Panc1 (cell line): ENCODE measurements at regions not wholly inside any gene's neighbourhood (a gene's known extent, or its start where the extent isn't known, plus 50 kb on each side); places are given as distances from the start of the nearest gene placed in this dataset.

Source experiments
- POLR2AphosphoS5 ChIP-seq: IDR thresholded peaks from 2 replicates; pipeline ENCODE4 v1.6.1; 2012; ENCODE audit warnings: mild to moderate bottlenecking, low read depth, low read length, moderate library complexity
- TCF7L2 ChIP-seq: IDR thresholded peaks from 2 replicates; pipeline ENCODE4 v1.6.1; 2011; ENCODE audit warnings: mild to moderate bottlenecking, low read depth, low read length, inconsistent platforms
- TF ChIP-seq, protein P1 (sequence below): fragments of 450-650 bp; IDR thresholded peaks from 2 replicates; pipeline ENCODE4 v1.5.1; 2017; ENCODE audit warnings: mild to moderate bottlenecking
- TF ChIP-seq, protein P2 (sequence below), 2 experiments: IDR thresholded peaks; 2 replicates each; pipeline ENCODE4 v1.6.1; 2011 to 2012; ENCODE audit warnings: low read depth in 2 of 2, control low read depth in 1 of 2, low read length in 1 of 2, mild to moderate bottlenecking in 1 of 2, moderate library complexity in 1 of 2; ENCODE audit not compliant: insufficient read depth in 1 of 2

DNA sequence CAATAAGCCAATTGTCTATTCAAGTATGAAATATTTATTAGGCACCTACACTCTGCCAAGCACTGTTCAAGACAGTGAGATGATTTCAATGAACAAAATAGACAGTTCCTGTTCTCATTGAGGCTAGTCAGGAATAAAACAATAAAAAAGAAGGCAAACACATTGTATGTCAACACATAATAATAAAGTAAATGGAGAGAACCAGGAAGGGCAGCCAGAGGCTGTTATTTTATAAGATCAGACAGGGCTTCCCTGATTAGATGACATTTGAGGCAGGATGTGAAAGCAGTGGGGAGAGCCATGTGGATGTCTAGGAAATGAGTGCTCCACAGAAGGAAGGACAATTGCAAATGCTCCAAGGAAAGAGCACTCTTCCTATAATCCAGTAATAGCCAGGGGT lies 2371.1 kb downstream of the MAT2B start:
- TF ChIP-seq, protein P1, sequence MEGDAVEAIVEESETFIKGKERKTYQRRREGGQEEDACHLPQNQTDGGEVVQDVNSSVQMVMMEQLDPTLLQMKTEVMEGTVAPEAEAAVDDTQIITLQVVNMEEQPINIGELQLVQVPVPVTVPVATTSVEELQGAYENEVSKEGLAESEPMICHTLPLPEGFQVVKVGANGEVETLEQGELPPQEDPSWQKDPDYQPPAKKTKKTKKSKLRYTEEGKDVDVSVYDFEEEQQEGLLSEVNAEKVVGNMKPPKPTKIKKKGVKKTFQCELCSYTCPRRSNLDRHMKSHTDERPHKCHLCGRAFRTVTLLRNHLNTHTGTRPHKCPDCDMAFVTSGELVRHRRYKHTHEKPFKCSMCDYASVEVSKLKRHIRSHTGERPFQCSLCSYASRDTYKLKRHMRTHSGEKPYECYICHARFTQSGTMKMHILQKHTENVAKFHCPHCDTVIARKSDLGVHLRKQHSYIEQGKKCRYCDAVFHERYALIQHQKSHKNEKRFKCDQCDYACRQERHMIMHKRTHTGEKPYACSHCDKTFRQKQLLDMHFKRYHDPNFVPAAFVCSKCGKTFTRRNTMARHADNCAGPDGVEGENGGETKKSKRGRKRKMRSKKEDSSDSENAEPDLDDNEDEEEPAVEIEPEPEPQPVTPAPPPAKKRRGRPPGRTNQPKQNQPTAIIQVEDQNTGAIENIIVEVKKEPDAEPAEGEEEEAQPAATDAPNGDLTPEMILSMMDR, result no peak
- TF ChIP-seq POLR2AphosphoS5 (no peak), TCF7L2 (no peak)
- TF ChIP-seq, protein P2, sequence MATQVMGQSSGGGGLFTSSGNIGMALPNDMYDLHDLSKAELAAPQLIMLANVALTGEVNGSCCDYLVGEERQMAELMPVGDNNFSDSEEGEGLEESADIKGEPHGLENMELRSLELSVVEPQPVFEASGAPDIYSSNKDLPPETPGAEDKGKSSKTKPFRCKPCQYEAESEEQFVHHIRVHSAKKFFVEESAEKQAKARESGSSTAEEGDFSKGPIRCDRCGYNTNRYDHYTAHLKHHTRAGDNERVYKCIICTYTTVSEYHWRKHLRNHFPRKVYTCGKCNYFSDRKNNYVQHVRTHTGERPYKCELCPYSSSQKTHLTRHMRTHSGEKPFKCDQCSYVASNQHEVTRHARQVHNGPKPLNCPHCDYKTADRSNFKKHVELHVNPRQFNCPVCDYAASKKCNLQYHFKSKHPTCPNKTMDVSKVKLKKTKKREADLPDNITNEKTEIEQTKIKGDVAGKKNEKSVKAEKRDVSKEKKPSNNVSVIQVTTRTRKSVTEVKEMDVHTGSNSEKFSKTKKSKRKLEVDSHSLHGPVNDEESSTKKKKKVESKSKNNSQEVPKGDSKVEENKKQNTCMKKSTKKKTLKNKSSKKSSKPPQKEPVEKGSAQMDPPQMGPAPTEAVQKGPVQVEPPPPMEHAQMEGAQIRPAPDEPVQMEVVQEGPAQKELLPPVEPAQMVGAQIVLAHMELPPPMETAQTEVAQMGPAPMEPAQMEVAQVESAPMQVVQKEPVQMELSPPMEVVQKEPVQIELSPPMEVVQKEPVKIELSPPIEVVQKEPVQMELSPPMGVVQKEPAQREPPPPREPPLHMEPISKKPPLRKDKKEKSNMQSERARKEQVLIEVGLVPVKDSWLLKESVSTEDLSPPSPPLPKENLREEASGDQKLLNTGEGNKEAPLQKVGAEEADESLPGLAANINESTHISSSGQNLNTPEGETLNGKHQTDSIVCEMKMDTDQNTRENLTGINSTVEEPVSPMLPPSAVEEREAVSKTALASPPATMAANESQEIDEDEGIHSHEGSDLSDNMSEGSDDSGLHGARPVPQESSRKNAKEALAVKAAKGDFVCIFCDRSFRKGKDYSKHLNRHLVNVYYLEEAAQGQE (IDR thresholded peaks at IDR 0.05; ENCODE audit: insufficient read depth in 1 of 2, low read depth in 2 of 2, low read length in 1 of 2), result no peak
